GM10266 (cell line): ENCODE measurements at regions not wholly inside any gene's neighbourhood (a gene's known extent, or its start where the extent isn't known, plus 50 kb on each side); places are given as distances from the start of the nearest gene placed in this dataset.
A peak's percentile ranks its signal among the peaks of the same experiment; 100 is the strongest.
"Not testable (repeated sequence)": the region's sequence is repeated elsewhere in the genome, so short reads cannot be mapped to it uniquely, and the experiment has no call there.

Source experiments
- DNase-seq: peaks from one replicate; pipeline ENCODE4 v3.0.0; 2012; ENCODE audit errors: extremely low spot score
- TF ChIP-seq, protein P1 (sequence below): IDR thresholded peaks from 2 replicates; pipeline ENCODE4 v1.5.1; 2012; ENCODE audit warnings: mild to moderate bottlenecking, low read depth; ENCODE audit not compliant: control insufficient read depth, insufficient read depth; ENCODE audit errors: missing control alignments

DNA sequence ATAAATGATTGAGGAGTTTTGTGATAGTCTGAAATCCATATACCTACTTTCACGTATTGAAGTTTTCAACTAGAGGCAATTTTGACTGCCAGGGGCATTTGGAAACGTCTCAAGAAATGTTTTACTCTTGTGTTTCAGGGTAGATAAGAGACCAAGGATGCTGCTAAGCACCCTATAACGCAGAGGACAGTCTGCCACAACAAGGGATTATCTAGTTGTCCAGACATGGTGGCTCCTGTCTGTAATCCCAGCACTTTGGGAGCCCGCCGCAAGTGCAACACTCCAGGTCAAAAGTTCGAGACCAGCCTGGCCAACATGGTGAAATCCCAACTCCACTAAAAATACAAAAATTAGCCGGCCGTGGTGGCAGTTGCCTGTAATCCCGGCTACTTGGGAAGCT, 133.7 kb upstream of the CCNG1 start:
- DNase-seq: no peak
- TF ChIP-seq, protein P1, sequence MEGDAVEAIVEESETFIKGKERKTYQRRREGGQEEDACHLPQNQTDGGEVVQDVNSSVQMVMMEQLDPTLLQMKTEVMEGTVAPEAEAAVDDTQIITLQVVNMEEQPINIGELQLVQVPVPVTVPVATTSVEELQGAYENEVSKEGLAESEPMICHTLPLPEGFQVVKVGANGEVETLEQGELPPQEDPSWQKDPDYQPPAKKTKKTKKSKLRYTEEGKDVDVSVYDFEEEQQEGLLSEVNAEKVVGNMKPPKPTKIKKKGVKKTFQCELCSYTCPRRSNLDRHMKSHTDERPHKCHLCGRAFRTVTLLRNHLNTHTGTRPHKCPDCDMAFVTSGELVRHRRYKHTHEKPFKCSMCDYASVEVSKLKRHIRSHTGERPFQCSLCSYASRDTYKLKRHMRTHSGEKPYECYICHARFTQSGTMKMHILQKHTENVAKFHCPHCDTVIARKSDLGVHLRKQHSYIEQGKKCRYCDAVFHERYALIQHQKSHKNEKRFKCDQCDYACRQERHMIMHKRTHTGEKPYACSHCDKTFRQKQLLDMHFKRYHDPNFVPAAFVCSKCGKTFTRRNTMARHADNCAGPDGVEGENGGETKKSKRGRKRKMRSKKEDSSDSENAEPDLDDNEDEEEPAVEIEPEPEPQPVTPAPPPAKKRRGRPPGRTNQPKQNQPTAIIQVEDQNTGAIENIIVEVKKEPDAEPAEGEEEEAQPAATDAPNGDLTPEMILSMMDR: no peak

DNA sequence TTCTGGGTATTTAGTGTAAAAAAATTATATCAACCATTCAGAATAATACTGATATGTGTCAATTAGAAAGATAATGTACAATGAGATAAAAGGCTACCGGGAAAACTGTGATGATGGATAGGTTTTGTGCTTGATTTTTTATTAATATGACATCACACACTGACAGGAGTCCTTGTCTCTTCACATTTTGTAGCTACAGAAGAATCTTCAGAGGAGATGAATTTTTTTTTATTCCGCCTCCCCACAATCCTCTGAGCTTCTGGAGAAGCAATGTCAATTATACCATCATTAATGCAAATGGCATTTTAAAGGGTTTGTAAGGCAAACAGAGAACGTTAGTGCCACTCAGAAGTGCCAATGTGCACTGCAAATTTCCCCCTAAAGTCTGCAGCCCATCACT, 131.7 kb upstream of the CCNG1 start:
- DNase-seq: no peak

DNA sequence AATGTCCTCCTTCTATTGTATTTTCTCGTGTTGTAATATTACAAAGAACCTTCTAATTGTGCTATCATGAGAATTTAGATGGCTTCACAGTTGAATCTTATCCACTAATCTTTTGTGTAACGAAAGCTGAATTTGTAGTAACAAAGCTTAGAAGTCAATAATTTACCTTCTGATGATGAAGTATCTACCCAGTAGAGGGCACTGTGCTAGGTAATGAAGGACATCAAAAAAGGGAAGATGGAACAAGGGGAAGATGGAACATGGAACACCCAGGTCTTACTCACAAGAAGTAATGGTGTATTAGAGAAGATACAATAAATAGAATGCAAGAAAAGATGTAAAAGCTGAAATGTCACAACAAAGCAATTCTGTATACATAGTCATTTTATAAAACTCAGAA, 131.0 kb upstream of the CCNG1 start:
- TF ChIP-seq, protein P1: peak; percentile 45
- DNase-seq: no peak

More for the DNA sequence above, 131.7 kb upstream of the CCNG1 start:
- TF ChIP-seq, protein P1: no peak

DNA sequence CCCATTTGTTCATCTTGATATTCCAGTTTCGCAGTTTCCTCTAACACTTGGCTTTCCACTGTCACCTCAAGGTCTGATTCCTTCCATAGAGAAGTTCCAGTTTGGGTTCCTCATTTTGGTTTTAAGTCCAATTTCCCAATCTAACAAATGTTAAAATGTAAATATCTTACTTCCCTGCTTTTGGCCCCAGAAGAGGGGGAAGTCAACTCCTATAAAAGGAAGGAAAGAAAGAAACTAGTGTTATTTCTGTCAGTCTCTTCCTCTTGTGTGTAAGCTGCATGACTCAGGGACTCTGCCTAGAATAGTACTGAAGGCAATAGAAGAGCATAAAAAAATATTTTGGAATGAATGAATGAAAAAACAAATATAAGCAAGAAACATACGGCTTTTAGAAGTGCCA, 127.5 kb upstream of the CCNG1 start:
- DNase-seq: no peak
- TF ChIP-seq, protein P1: no peak

GRCh38 chr5:163310997-163311396, 126.4 kb upstream of the CCNG1 start:
- no peak for DNase-seq
- TF ChIP-seq, protein P1: no peak

DNA sequence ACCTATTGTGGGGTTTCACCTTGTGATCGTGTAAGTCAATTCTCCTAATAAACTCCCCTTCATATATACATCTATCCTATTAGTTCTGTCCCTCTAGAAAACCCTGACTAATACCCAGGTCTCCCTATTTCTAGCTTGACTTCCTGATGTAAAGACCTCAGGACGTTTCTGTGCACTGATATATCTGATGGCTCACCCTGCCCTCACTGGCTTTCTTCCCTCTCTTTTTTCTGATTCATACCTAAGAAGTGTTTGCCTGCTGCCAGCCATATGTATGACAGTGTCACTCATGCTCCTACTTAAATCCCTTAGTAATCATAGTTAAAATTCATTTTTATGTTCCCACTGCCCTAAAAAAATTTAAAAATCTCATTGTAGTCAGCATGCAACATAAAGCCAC, 124.8 kb upstream of the CCNG1 start:
- TF ChIP-seq, protein P1: no peak

DNA sequence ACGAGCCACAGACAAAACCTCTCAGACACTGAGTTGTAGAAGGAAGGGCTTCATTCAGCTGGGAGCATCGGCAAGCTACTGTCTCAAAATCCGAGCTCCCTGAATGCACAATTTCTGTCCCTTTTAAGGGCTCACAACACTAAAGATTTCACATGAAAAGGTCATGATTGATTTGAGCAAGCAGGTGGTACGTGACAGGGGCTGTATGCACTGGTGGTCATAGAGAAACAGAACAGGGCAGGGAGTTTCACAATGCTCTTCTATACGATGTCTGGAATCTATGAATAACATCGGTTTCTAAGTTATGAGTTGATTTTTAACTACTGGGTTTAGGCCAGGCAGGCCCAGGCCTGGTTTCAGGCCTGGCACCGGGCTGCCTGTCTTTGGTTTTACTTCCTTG, 124.3 kb upstream of the CCNG1 start:
- not testable (repeated sequence) for DNase-seq

More for the DNA sequence above, 124.8 kb upstream of the CCNG1 start:
- no peak for DNase-seq

DNA sequence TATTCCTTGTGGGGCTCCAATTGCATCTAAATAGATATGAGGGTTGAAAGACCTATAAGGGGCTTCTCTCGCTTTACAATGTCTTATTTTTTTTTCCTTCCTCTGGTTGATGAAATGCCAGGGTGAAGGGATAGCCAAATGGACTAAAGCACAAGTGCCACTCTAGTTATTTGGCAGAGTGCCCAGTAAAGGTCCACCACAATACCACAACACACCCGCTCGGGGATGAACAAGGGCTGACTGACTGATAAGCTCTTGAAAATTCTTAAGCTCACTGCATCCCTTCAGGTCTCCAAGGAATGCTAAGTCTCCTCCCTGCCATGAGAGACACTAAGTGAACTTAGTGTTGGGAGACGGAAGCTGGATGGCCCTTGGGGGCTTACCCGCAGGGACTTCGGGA, 121.0 kb upstream of the CCNG1 start:
- DNase-seq: not testable (repeated sequence)
